GM12891 (cell line): ENCODE measurements at regions not wholly inside any gene's neighbourhood (a gene's known extent, or its start where the extent isn't known, plus 50 kb on each side); places are given as distances from the start of the nearest gene placed in this dataset.
"Not testable (repeated sequence)": the region's sequence is repeated elsewhere in the genome, so short reads cannot be mapped to it uniquely, and the experiment has no call there.

ENCODE experiments used
- DNase-seq: peaks from one replicate; pipeline ENCODE4 v3.0.0; 2011; ENCODE audit warnings: low spot score; ENCODE audit not compliant: insufficient read length
- FAIRE-seq: peaks from 2 replicates; lab custom pipeline; 2011; peaks lifted over from hg19 to GRCh38; lab: Jason Lieb, UNC
- PAX5 ChIP-seq: IDR thresholded peaks from 2 replicates; pipeline ENCODE4 v1.6.1; 2011; ENCODE audit warnings: low read length, moderate library complexity, mild to moderate bottlenecking; ENCODE audit not compliant: insufficient read depth, severe bottlenecking
- POLR2A ChIP-seq: IDR thresholded peaks from 2 replicates; pipeline ENCODE4 v1.6.1; 2011; ENCODE audit warnings: low read depth, low read length, control low read depth
- POLR2AphosphoS5 ChIP-seq: IDR thresholded peaks from 2 replicates; pipeline ENCODE4 v1.6.1; 2011; ENCODE audit warnings: low read depth, low read length, control low read depth
- POU2F2 ChIP-seq: IDR thresholded peaks from 2 replicates; pipeline ENCODE4 v1.6.1; 2011; ENCODE audit warnings: low read depth, mild to moderate bottlenecking, control low read depth, low read length, moderate library complexity
- SPI1 ChIP-seq: IDR thresholded peaks from 2 replicates; pipeline ENCODE4 v1.6.1; 2011; ENCODE audit warnings: low read depth, low read length, control low read depth
- TAF1 ChIP-seq: IDR thresholded peaks from 2 replicates; pipeline ENCODE4 v1.6.1; 2011; ENCODE audit warnings: low read depth, low read length, control low read depth

DNA sequence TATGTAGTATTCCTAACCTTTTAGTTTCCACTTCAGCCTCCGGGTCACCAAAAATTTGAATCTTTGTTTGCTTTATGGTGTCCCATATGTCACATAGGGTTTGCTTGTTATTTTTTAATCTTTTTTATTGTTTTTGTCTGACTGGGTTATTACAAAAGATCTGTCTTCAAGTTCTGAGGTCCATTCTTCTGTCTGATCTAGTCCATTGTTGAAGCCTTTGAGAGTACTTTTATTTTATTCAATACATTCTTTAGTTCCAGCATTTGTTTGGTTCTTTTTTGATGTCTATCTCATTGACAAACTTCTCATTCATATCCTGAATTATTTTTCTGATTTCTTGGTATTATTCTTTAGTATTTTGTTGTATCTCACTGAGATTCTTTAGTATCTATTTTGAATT is 99.8 kb downstream of the GPR65 start:
- FAIRE-seq (no peak), DNase-seq (no peak)
- TF ChIP-seq TAF1 (no peak), POLR2A (no peak), PAX5 (no peak), SPI1 (no peak), POU2F2 (no peak), POLR2AphosphoS5 (no peak)

DNA sequence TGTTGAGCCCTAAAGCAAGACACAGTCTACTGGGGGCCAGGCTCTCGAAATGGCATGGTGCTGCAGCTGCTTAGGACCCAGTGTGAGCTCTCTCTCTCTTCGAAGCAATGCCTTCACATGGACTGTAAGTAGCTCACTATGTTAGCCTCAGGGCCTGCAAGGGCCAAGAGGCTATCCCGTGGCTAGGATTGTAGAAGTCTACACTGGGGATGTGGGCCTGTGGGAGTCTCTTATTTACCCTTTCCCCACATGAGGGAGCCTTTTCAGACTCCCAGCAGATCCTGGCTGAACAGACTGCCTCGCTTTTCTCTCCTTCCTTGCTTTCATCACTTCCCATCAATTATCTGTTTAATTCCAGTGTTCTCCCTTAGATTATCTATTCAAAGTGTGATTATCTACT is 101.4 kb downstream of the GPR65 start:
- no peak for DNase-seq
- TF ChIP-seq POLR2AphosphoS5 (no peak), POU2F2 (no peak), SPI1 (no peak), POLR2A (no peak), PAX5 (no peak), TAF1 (no peak)
- no peak for FAIRE-seq

DNA sequence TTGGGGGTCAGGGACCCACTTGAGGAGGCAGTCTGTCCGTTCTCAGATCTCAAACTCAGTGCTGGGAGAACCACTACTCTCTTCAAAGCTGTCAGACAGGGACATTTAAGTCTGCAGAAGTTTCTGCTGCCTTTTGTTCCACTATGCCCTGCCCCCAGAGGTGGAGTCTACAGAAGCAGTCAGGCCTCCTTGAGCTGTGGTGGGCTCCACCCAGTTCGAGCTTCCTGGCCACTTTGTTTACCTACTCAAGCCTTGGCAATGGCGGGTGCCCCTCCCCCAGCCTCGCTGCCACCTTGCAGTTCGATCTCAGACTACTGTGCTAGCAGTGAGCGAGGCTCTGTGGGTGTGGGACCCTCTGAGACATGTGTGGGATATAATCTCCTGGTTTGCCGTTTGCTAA is 122.7 kb downstream of the GPR65 start:
- DNase-seq, FAIRE-seq: not testable (repeated sequence)

DNA sequence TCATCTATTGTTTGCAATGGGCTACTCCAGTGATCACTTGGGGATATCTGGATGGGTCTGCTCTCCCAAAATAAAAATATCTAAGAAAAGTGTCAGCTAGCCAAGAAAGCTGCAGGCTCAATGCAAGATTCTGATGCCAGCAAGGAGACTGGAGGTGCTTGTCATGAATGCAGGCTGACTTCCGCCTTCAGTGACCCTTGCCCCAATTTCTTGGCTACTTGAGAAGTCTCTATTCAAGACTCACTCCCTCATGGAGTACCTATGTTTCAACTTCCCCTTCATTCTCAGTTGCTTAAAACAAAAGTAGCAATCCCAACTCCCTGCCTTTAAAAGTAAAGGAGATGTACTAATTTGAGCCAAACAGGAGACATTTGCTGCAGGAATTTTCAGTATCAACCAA is 123.9 kb downstream of the GPR65 start:
- TF ChIP-seq SPI1 (no peak), POLR2A (no peak), PAX5 (no peak), POU2F2 (no peak), TAF1 (no peak), POLR2AphosphoS5 (no peak)
- no peak for FAIRE-seq
- DNase-seq, result no peak

DNA sequence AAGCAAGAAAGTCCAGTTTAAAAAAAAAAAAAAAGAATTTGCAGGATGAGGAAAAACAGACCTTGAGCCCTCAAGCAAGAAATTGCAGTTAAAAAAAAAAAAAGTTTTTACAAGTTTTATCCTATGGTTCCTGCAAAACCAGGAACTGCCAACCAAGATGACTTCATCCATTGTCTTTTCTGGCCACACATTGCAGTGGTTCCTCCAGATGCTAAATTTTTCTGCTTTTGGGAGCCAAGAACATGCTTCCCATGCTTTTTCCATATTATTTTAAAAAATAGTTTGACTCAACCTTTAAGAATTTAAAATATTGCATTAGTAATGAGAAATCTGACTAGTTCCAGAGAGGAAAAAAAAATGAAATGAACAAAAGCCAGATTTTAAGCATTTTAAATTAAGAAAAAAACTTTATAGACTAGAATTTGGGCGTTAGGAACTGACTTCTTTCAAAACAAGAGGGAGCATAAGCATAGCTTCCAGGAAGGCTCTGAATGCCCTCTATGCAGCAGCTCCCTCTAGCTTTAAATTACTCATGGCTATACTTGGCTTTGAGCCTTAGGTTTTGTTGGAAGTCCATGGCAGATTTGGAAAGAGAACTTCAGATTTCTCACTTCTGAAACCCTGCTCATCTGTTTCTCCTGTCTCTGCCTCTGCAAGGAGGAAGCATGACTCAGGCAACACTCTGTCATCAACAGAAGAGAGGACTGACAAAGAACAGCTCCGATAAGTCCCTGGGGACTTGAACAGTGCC is 124.5 kb downstream of the GPR65 start:
- FAIRE-seq (no peak), DNase-seq (no peak)

GRCh38 chr14:88130057-88130432 is 125.1 kb downstream of the GPR65 start:
- DNase-seq, result no peak
- FAIRE-seq, result no peak
- TF ChIP-seq TAF1 (no peak), SPI1 (no peak), POLR2A (no peak), POU2F2 (no peak), PAX5 (no peak), POLR2AphosphoS5 (no peak)

More for the DNA sequence above, 124.5 kb downstream of the GPR65 start:
- TF ChIP-seq PAX5 (no peak), SPI1 (no peak), POLR2AphosphoS5 (no peak), POU2F2 (no peak), TAF1 (no peak)
